ENCODE measurements at regions not wholly inside any gene's neighbourhood (a gene's known extent, or its start where the extent isn't known, plus 50 kb on each side); places are given as distances from the start of the nearest gene placed in this dataset.
"Not testable (repeated sequence)": the region's sequence is repeated elsewhere in the genome, so short reads cannot be mapped to it uniquely, and the experiment has no call there.

GRCh38 chr9:33623658-33624586 lies 99.9 kb downstream of the ANKRD18B start:
- DNase-seq, result peak; percentile 63

- not testable (repeated sequence) for DNase-seq
Measured at GRCh38 chr9:33628318-33628717, 104.3 kb downstream of the ANKRD18B start.

- DNase-seq, result no peak
Measured at GRCh38 chr9:33628865-33629410, 104.9 kb downstream of the ANKRD18B start.

GRCh38 chr9:33633636-33634035 lies 109.6 kb downstream of the ANKRD18B start:
- no peak for DNase-seq

- DNase-seq, result no peak
Measured at GRCh38 chr9:33637881-33638280, 113.8 kb downstream of the ANKRD18B start.

GRCh38 chr9:33638391-33638915 lies 114.4 kb downstream of the ANKRD18B start:
- no peak for DNase-seq

- no peak for DNase-seq
Measured at GRCh38 chr9:33645706-33646105, 121.7 kb downstream of the ANKRD18B start.

- DNase-seq, result no peak
Measured at GRCh38 chr9:33649463-33649862, 125.4 kb downstream of the ANKRD18B start.

- no peak for DNase-seq
Measured at GRCh38 chr9:33651125-33651524, 127.1 kb downstream of the ANKRD18B start.

GRCh38 chr9:33659921-33660320 lies 135.4 kb upstream of the PRSS3 start:
- no peak for DNase-seq

GRCh38 chr9:33660772-33661171 lies 134.6 kb upstream of the PRSS3 start:
- DNase-seq, result no peak

- DNase-seq, result no peak
Measured at GRCh38 chr9:33661176-33661575, 134.2 kb upstream of the PRSS3 start.

- DNase-seq, result no peak
Measured at GRCh38 chr9:33662871-33663270, 132.5 kb upstream of the PRSS3 start.

GRCh38 chr9:33676194-33676745 lies 119.1 kb upstream of the PRSS3 start:
- not testable (repeated sequence) for DNase-seq

GRCh38 chr9:33676746-33677505 lies 118.4 kb upstream of the PRSS3 start:
- peak; percentile 67 for DNase-seq

GRCh38 chr9:33677506-33677809 lies 117.9 kb upstream of the PRSS3 start:
- no peak for DNase-seq

- no peak for DNase-seq
Measured at GRCh38 chr9:33677961-33678360, 117.4 kb upstream of the PRSS3 start.

GRCh38 chr9:33682551-33682950 lies 112.8 kb upstream of the PRSS3 start:
- DNase-seq, result no peak

- DNase-seq, result no peak
Measured at GRCh38 chr9:33684831-33685230, 110.5 kb upstream of the PRSS3 start.

- DNase-seq, result peak; percentile 25
Measured at GRCh38 chr9:33686942-33687341, 108.4 kb upstream of the PRSS3 start.

- peak; percentile 61 for DNase-seq
Measured at GRCh38 chr9:33687779-33688178, 107.6 kb upstream of the PRSS3 start.

GRCh38 chr9:33690143-33690933 lies 105.0 kb upstream of the PRSS3 start:
- DNase-seq, result peak; percentile 58
